Endodermal cell (in vitro differentiated cells): ENCODE measurements at regions not wholly inside any gene's neighbourhood (a gene's known extent, or its start where the extent isn't known, plus 50 kb on each side); places are given as distances from the start of the nearest gene placed in this dataset.

Experiments
- DNase-seq: peaks from one replicate; pipeline ENCODE4 v3.0.0-alpha.2; 2017
- H3K27ac ChIP-seq: 2 replicates; pipeline ENCODE4 v1.5.1; 2013; ENCODE audit warnings: mild to moderate bottlenecking, low read depth, low read length, moderate library complexity
- H3K27me3 ChIP-seq: 2 replicates; pipeline ENCODE4 v1.6.1; 2013; ENCODE audit warnings: mild to moderate bottlenecking, low read length, moderate library complexity; ENCODE audit not compliant: insufficient read depth, control insufficient read depth, poor library complexity, severe bottlenecking
- H3K36me3 ChIP-seq: 2 replicates; pipeline ENCODE4 v1.7.0; 2013; ENCODE audit warnings: mild to moderate bottlenecking, low read length, moderate library complexity; ENCODE audit not compliant: control insufficient read depth, insufficient read depth
- H3K4me1 ChIP-seq: one replicate; pipeline ENCODE4 v1.7.0; 2013; ENCODE audit warnings: low read length; ENCODE audit not compliant: control insufficient read depth, insufficient read depth
- H3K4me3 ChIP-seq: 2 replicates; pipeline ENCODE4 v1.5.1; 2013; ENCODE audit warnings: mild to moderate bottlenecking, low read length, moderate library complexity
- H3K9ac ChIP-seq: 2 replicates; pipeline ENCODE4 v1.6.1; 2013; ENCODE audit warnings: mild to moderate bottlenecking, low read length, moderate library complexity; ENCODE audit not compliant: poor library complexity, severe bottlenecking; ENCODE audit errors: extremely low read depth
- H3K9me3 ChIP-seq: 2 replicates; pipeline ENCODE4 v1.6.1; 2013; ENCODE audit warnings: mild to moderate bottlenecking, low read length, moderate library complexity; ENCODE audit not compliant: control insufficient read depth
- H3K27ac Mint-ChIP-seq: 2 replicates; pipeline ENCODE4 v1.8.0; 2020; ENCODE audit warnings: mixed read lengths
- H3K27me3 Mint-ChIP-seq: 2 replicates; pipeline ENCODE4 v1.8.0; 2021; ENCODE audit warnings: mild to moderate bottlenecking, mixed read lengths; ENCODE audit not compliant: insufficient read depth
- H3K36me3 Mint-ChIP-seq: 2 replicates; pipeline ENCODE4 v1.8.0; 2020; ENCODE audit warnings: low read depth, mixed read lengths
- H3K4me1 Mint-ChIP-seq: 2 replicates; pipeline ENCODE4 v1.8.0; 2020; ENCODE audit warnings: mixed read lengths
- H3K4me3 Mint-ChIP-seq: 2 replicates; pipeline ENCODE4 v1.8.0; 2020; ENCODE audit warnings: mild to moderate bottlenecking, moderate library complexity, mixed read lengths
- H3K9me3 Mint-ChIP-seq: 2 replicates; pipeline ENCODE4 v1.8.0; 2020; ENCODE audit warnings: mild to moderate bottlenecking, mixed read lengths
- WGBS, 2 experiments: methylation state at CpG; one replicate each; pipeline versions ENCODE4 v1.1.5 to v1.1.7; 2013; ENCODE audit warnings: missing lambda C conversion rate in 2 of 2, mixed read lengths in 1 of 2; ENCODE audit not compliant: insufficient coverage in 1 of 2, insufficient read length in 1 of 2; 5-methylcytosine and 5-hydroxymethylcytosine counted together
- TF ChIP-seq, protein P1 (sequence below): fragments of 200-600 bp; sonication (generic); conservative IDR thresholded peaks from 2 replicates; pipeline ENCODE4 v1.5.0; 2021; ENCODE audit warnings: antibody characterized with exemption, mild to moderate bottlenecking

DNA sequence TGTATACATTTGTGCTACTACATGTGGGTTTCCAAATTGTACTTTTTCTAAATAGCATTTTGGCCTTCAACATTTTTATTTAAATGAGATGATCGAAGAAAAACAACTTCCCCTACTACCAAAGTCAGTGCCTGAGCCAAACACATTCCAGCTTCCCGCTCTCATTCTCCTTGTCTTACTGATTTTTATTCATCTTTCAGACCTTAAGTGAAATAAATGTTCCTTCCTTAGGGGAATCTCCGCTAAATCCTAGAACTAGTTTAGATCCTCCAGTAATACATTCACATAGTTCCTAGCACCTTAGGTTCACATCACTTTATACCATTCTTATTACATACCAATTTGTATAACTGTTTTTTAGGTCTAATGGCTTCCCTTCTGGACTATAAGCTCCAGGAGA lies 122.3 kb upstream of the COL3A1 start:
- TF ChIP-seq, protein P1, sequence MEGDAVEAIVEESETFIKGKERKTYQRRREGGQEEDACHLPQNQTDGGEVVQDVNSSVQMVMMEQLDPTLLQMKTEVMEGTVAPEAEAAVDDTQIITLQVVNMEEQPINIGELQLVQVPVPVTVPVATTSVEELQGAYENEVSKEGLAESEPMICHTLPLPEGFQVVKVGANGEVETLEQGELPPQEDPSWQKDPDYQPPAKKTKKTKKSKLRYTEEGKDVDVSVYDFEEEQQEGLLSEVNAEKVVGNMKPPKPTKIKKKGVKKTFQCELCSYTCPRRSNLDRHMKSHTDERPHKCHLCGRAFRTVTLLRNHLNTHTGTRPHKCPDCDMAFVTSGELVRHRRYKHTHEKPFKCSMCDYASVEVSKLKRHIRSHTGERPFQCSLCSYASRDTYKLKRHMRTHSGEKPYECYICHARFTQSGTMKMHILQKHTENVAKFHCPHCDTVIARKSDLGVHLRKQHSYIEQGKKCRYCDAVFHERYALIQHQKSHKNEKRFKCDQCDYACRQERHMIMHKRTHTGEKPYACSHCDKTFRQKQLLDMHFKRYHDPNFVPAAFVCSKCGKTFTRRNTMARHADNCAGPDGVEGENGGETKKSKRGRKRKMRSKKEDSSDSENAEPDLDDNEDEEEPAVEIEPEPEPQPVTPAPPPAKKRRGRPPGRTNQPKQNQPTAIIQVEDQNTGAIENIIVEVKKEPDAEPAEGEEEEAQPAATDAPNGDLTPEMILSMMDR: no peak
- peaks cover 9% of the 10 kb centered on the region for H3K4me1 Mint-ChIP-seq
- Histone ChIP-seq H3K4me1 (no peaks in the 10 kb centered on the region), H3K27ac (no peak overlapping the region), H3K9ac (no peak overlapping the region), H3K9me3 (no peaks in the 10 kb centered on the region), H3K4me3 (no peak overlapping the region), H3K36me3 (no peaks in the 10 kb centered on the region), H3K27me3 (no peaks in the 10 kb centered on the region)
- no peaks in the 10 kb centered on the region for H3K27me3 Mint-ChIP-seq
- 94 to 100% methylated on average over 2 to 3 of the region's 3 CpGs for WGBS, 2 experiments
- no peak overlapping the region for H3K27ac Mint-ChIP-seq
- no peak for DNase-seq
- H3K4me3 Mint-ChIP-seq: no peak overlapping the region
- H3K36me3 Mint-ChIP-seq: no peaks in the 10 kb centered on the region
- H3K9me3 Mint-ChIP-seq: no peaks in the 10 kb centered on the region

DNA sequence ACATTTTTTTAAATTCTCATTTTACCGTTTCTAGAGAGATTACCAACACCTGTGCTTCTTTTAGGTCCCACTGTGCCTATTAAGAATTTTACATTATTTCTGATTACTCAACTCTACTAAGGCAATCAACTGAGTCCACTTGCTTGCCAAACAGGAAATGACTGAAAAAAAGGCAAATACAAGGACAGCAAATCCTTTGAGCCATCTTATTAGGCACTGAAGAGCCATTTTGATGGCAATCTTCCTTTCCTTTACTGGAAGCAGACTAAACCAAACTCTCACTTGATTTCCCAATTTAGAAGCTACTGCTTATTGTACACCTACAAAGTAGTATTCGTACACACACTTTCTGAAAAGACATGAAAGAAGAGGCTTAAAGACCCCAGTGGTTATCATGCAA lies 121.4 kb upstream of the COL3A1 start:
- Mint-ChIP-seq H3K4me3 (no peak overlapping the region), H3K4me1 (peaks cover 9% of the 10 kb centered on the region), H3K27me3 (no peaks in the 10 kb centered on the region), H3K9me3 (no peaks in the 10 kb centered on the region), H3K36me3 (no peaks in the 10 kb centered on the region), H3K27ac (peak overlapping the region; percentile 57)
- H3K9ac ChIP-seq: no peak overlapping the region
- no peak overlapping the region for H3K4me3 ChIP-seq
- no peaks in the 10 kb centered on the region for H3K27me3 ChIP-seq
- DNase-seq: no peak
- H3K27ac ChIP-seq: no peak overlapping the region
- H3K36me3 ChIP-seq: no peaks in the 10 kb centered on the region
- H3K9me3 ChIP-seq: no peaks in the 10 kb centered on the region
- 91 to 100% methylated on average over 1 to 2 of the region's 2 CpGs for WGBS, 2 experiments
- no peaks in the 10 kb centered on the region for H3K4me1 ChIP-seq
- TF ChIP-seq, protein P1: no peak

- TF ChIP-seq, protein P1: no peak
- Mint-ChIP-seq H3K4me1 (peaks cover 9% of the 10 kb centered on the region), H3K9me3 (no peaks in the 10 kb centered on the region), H3K27ac (peak overlapping the region; percentile 57), H3K36me3 (no peaks in the 10 kb centered on the region), H3K4me3 (no peak overlapping the region), H3K27me3 (no peaks in the 10 kb centered on the region)
- Histone ChIP-seq H3K36me3 (no peaks in the 10 kb centered on the region), H3K9me3 (no peaks in the 10 kb centered on the region), H3K9ac (no peak overlapping the region), H3K27ac (no peak overlapping the region), H3K4me1 (no peaks in the 10 kb centered on the region), H3K27me3 (no peaks in the 10 kb centered on the region), H3K4me3 (no peak overlapping the region)
- WGBS, 2 experiments: 92 to 96% methylated on average over 2 of the region's 2 CpGs
- no peak for DNase-seq
Measured at GRCh38 chr2:188853307-188853706, 120.9 kb upstream of the COL3A1 start.
